ENCODE measurements at regions not wholly inside any gene's neighbourhood (a gene's known extent, or its start where the extent isn't known, plus 50 kb on each side); places are given as distances from the start of the nearest gene placed in this dataset.

DNA sequence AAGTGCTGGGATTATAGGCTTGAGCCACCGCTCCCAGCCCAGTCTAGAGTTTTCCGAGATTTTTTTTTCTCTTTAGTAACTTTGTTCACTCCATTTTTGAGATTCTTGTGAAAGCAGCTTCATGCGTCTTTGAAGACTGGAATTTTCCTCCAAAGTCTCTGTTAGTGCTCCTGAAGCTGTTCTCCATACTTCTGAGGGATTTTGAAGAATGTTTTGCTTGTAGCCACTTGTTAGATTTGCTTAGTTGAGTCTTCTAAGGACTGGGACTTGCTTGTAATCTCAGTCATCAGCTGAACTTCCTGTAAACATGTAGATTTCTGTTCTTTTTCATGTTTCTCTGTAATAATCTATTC is 234.3 kb downstream of the MYCN start:
- no peak overlapping the region for H2BK120ac ChIP-seq (ENCODE audit: low read depth, low read length)
- POLR2A ChIA-PET (ENCODE audit: unreplicated experiment): no interaction called here
- H3K36me3 ChIP-seq (ENCODE audit: control insufficient read depth, insufficient read depth, low read length): no peaks in the 10 kb centered on the region
- no TSS peak for BruUV-seq (replicated peaks)
- H2BK20ac ChIP-seq (ENCODE audit: low read depth, low read length): no peak overlapping the region
- WGBS, 2 experiments (ENCODE audit: extremely low coverage in 2 of 2, insufficient read length in 1 of 2): no CpG with 5 or more reads among the region's 3 CpGs
- no peak for TF ChIP-seq RCOR1 (IDR thresholded peaks at IDR 0.05; ENCODE audit: insufficient replicate concordance, low read length)
- TF ChIP-seq CHD1 (IDR thresholded peaks at IDR 0.05; ENCODE audit: low read depth, low read length): no peak
- TF ChIP-seq, protein P1, sequence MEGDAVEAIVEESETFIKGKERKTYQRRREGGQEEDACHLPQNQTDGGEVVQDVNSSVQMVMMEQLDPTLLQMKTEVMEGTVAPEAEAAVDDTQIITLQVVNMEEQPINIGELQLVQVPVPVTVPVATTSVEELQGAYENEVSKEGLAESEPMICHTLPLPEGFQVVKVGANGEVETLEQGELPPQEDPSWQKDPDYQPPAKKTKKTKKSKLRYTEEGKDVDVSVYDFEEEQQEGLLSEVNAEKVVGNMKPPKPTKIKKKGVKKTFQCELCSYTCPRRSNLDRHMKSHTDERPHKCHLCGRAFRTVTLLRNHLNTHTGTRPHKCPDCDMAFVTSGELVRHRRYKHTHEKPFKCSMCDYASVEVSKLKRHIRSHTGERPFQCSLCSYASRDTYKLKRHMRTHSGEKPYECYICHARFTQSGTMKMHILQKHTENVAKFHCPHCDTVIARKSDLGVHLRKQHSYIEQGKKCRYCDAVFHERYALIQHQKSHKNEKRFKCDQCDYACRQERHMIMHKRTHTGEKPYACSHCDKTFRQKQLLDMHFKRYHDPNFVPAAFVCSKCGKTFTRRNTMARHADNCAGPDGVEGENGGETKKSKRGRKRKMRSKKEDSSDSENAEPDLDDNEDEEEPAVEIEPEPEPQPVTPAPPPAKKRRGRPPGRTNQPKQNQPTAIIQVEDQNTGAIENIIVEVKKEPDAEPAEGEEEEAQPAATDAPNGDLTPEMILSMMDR (conservative IDR thresholded peaks at IDR 0.05; ENCODE audit: low read depth, low read length): no peak
- no peak for TF ChIP-seq SMC3 (IDR thresholded peaks at IDR 0.05; ENCODE audit: low read depth, low read length)
- no peak for TF ChIP-seq RAD21 (IDR thresholded peaks at IDR 0.05; ENCODE audit: low read length)
- TF ChIP-seq POLR2A (IDR thresholded peaks at IDR 0.05; ENCODE audit: low read depth, low read length): no peak
- no peak for TF ChIP-seq MAZ (IDR thresholded peaks at IDR 0.05; ENCODE audit: borderline replicate concordance, low read depth, low read length)
- TF ChIP-seq CEBPB (IDR thresholded peaks at IDR 0.05; ENCODE audit: low read depth, low read length): no peak
- TF ChIP-seq FOS (IDR thresholded peaks at IDR 0.05; ENCODE audit: low read depth, low read length): no peak
- TF ChIP-seq MXI1 (IDR thresholded peaks at IDR 0.05; ENCODE audit: borderline replicate concordance, low read depth, low read length): no peak
- no peak for TF ChIP-seq RFX5 (IDR thresholded peaks at IDR 0.05; ENCODE audit: low read depth, low read length)
- TF ChIP-seq NFE2L2 (IDR thresholded peaks at IDR 0.05; ENCODE audit: low read depth, low read length): no peak
- no peak overlapping the region for H3K4ac ChIP-seq (ENCODE audit: low read depth, low read length)
- H4K5ac ChIP-seq (ENCODE audit: low read depth, low read length): no peak overlapping the region
- peaks cover 23% of the 10 kb centered on the region for H3K9me3 ChIP-seq (ENCODE audit: control insufficient read depth, insufficient read depth, low read length)
- H2AK5ac ChIP-seq (ENCODE audit: low read depth, low read length): no peak overlapping the region
- intact Hi-C loops (cut with micrococcal nuclease): no loop called here
- H3K79me1 ChIP-seq (ENCODE audit: low read depth in 1 of 2, low read length in 2 of 2): no peaks in the 10 kb centered on the region
- in situ Hi-C loops (cut with MboI; ENCODE audit: low sequenced_read_pairs): no loop called here
- H3K9me1 ChIP-seq (ENCODE audit: insufficient read depth, low read length): no peaks in the 10 kb centered on the region
- no peak for ATAC-seq (ENCODE audit: low read depth)
- CTCF ChIA-PET: no interaction called here
- no peak overlapping the region for H3K56ac ChIP-seq (ENCODE audit: extremely low read depth, insufficient read depth, low read length)
- no peak overlapping the region for H4K91ac ChIP-seq (ENCODE audit: insufficient read depth, low read depth, low read length)
- H3K4me1 ChIP-seq (ENCODE audit: control insufficient read depth, insufficient read depth, low read length): no peaks in the 10 kb centered on the region
- H3K27me3 ChIP-seq (ENCODE audit: control insufficient read depth, insufficient read depth, low read length): no peaks in the 10 kb centered on the region
- H2AK9ac ChIP-seq (replicated peaks; ENCODE audit: low read depth, low read length, poor library complexity): no peak overlapping the region
- no peak overlapping the region for H3K14ac ChIP-seq (replicated peaks; ENCODE audit: low read depth, low read length)
- no peaks in the 10 kb centered on the region for H4K20me1 ChIP-seq (ENCODE audit: insufficient read depth, low read length)
- no peak overlapping the region for H3K4me2 ChIP-seq (ENCODE audit: low read depth, low read length)
- no peak overlapping the region for H2AFZ ChIP-seq (replicated peaks; ENCODE audit: low read length, poor library complexity)
- dilution Hi-C loops (cut with HindIII; ENCODE audit: low sequenced_read_pairs, unreplicated experiment): no loop called here
- H3K18ac ChIP-seq (ENCODE audit: low read depth, low read length): no peak overlapping the region
- DNase-seq: no peak
- H3K9ac ChIP-seq (ENCODE audit: low read depth, low read length): no peak overlapping the region
- H3K23ac ChIP-seq (ENCODE audit: low read depth, low read length): no peak overlapping the region
- H4K8ac ChIP-seq (ENCODE audit: low read depth in 2 of 2, low read length in 2 of 2): no peak overlapping the region
- no peak overlapping the region for H3K27ac ChIP-seq (ENCODE audit: insufficient read depth, low read length)
- no peak overlapping the region for H2BK5ac ChIP-seq (ENCODE audit: low read depth, low read length, poor library complexity, severe bottlenecking)
- no peak overlapping the region for H3K4me3 ChIP-seq (ENCODE audit: insufficient read depth, low read depth, low read length)
- no peak overlapping the region for H2BK15ac ChIP-seq (ENCODE audit: low read depth, low read length)

Data from IMR-90 (cell line).